ENCODE measurements at regions not wholly inside any gene's neighbourhood (a gene's known extent, or its start where the extent isn't known, plus 50 kb on each side); places are given as distances from the start of the nearest gene placed in this dataset.
"Not testable (repeated sequence)": the region's sequence is repeated elsewhere in the genome, so short reads cannot be mapped to it uniquely, and the experiment has no call there.

GRCh38 chr19:21606326-21606725 lies 100.9 kb downstream of the ZNF429 start:
- not testable (repeated sequence) for TF ChIP-seq CTCF, POLR2A, EP300 (IDR thresholded peaks at IDR 0.05)
